Superior temporal gyrus (tissue), 1 donor: ENCODE measurements at regions not wholly inside any gene's neighbourhood (a gene's known extent, or its start where the extent isn't known, plus 50 kb on each side); places are given as distances from the start of the nearest gene placed in this dataset.

Experiments
- DNase-seq: peaks from one replicate; pipeline ENCODE4 v3.0.0-alpha.2; 2016; ENCODE audit errors: extremely low spot score

DNA sequence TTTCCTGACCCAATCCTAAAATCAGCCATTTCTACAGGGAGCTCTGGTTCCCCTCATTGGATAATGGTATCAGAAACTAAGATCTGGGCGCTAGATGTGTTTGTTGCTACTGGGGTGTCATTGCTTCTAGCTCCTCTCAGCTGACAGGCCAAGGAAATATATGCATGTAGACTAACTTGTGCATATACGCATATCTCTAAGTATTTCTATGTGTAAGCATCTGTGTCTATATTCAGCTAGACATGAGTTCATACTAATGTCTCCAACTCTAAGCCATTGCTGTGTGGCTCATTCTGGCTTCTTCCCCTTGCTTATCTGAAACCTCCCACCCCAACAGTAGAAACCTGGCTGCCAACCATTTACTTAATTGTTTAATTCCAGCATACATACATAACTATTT is 130.3 kb upstream of the MAGI3 start:
- no peak for DNase-seq

DNA sequence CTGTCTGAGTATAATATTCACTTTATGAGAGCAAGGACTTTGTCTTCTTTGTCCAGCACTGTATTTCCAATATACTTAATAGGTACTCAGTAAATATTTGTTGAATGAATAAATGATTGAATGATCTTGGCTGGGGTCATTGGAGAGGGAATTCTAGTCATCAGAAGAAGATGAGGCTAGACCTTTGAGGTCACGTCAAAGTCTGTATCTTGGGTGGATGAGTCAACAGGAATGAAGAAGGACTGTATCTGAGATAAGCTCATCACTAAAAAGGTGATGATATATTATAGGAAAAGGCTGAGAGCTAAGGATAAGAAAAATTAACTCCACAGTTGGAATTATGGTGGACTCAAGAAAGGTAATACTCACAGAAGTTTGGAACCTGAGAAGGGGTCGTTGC is 125.1 kb upstream of the MAGI3 start:
- no peak for DNase-seq

DNA sequence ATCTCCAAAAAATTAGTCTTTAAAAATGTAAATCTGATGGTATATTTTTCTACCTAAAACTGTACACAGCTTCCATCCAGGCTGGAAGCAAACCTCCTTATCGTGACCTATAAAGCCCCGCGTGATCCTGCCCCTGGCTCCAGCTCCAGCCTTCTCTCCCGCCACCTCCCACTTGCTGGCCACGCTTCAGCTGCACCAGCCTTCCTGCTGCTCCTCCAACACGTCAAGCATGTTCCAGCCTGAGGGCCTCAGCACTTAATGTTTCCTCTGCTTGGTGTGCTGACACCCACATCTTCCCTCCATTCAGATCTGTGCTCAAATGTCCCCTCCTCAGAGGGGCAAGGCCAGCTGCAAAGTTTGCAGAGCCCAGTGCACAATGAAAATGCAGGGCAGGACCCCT is 123.5 kb upstream of the MAGI3 start:
- no peak for DNase-seq

DNA sequence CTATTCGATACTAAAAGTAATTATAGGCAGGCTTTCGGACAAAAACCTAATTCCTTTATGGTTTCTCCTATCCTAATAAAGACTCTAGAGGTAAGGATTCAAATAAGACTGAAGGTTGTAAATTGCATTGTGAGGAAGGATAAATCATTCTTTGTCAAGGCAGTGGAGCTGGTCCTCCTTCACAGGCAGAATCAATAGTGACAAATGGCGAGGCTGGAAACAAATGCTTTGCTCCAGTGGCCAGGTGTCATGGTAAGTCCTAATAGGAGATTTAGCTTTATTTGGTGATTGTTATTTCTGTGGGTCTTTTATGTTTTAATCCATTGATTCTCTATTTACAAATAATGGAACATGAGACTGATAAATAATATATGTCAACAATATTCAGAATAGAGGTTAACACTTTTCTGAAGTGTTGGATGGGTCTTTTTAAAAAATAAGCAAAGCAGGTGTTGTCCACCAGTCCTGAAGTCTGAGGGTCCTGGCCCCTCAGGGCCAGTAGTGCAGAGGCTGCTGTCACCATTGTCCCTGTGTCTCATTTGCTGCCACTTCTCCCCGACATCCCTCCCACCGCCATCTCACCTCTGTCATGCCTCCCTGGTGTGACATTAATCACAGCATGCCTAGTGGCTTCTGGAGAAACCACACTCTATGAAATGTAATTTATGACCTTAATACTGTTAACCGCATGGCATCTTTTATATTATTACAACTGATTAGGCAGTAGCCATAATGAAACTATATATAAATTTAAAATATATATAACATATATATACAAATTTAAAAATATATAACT is 120.9 kb upstream of the MAGI3 start:
- DNase-seq = no peak

DNA sequence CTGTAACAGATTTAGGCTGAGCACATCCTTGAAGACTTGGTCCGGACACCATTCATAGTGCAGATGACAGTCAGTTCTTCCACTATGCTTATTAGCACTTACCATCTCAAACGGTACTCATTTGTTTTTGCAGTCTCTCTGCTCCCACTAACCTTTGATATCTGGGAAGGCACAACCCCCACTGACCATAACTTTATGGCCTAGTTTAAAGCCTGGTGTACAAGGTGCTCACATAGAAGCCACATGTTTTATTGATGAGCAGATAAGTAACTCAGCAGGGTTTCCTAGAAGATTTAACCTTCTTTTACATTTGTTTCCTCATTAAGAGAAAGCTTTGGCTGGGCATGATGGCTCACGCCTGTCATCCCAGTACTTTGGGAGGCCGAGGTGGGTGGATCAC is 119.3 kb upstream of the MAGI3 start:
- DNase-seq = no peak

DNA sequence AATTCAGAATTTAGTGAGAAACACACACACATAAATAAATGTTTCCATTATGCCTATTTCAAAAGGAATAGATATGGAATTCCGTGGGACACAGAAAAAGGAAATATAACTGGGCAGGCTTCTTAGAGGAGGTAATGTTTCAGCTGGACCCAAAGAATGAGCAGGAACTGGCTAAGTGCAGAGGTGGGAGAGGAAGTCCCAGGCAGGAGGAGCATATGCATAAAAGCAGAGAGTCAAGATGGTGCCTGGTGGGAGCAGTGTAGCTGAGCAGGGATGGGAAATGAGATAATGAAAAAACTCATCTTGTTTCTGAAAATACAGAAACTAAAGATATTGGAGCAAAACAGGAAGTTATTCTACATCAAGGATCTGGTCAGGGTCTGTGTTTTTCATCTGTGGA is 115.2 kb upstream of the MAGI3 start:
- no peak for DNase-seq

DNA sequence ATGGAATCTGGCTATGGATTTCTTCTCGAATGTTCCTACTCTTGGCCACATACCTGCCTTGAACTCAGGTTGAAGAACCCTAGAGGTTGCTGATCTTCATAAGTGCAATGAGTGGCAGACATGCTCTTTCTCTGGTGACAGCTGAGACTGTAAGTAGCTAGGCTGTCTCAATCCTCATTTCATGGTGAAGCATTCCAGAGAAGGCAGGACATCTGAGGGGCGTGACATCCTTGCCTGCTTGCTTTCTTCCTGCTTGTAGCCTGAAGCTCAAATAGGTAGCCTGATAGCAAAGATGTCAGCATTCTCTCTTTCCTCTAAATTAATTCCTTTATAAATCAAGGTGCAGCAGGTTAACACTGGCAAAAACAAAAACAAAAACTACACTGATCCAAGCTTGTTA is 114.6 kb upstream of the MAGI3 start:
- DNase-seq = no peak

GRCh38 chr1:113276507-113276906 is 113.8 kb upstream of the MAGI3 start:
- DNase-seq = no peak

DNA sequence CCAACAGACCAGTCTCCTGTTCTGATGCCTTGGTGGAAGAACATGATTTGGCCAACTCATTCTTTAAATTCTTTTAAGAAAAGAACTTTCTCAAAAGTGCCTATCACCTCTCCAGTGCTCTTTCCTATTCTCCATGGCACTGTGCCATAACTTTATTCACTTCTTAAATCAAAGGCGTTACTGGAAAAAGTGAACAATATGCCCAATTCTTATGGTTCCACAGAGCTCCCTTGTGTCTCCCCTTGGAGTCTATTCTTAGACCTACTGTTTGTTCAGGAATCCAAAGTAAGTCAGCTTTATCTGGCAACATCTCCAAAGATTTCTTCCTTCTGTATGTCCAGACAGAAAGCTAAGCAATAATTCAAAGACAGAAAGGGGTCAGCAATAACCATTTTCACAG is 111.9 kb upstream of the MAGI3 start:
- no peak for DNase-seq

DNA sequence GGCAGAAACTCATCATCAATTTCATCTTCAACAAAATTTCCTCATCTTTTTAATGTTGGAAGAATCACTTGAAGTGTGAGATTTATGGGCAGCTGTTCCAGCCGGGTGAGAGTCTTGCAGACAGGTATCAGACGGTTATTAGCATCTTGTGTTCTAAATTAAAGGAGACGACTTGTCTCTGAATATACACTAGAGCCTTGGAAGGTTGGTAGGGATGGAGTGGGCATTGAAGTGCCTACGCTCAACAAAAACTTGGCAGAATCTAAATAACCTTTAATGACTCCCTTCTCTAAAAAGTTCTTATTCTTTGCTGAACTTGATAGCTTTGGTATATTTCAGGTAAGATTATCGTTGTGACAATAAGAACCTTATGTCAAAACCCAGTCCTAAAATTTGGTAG is 111.5 kb upstream of the MAGI3 start:
- DNase-seq = no peak

GRCh38 chr1:113279776-113280391 is 110.4 kb upstream of the MAGI3 start:
- DNase-seq = no peak

- DNase-seq = no peak
Observed at GRCh38 chr1:113280581-113280980, 109.7 kb upstream of the MAGI3 start.

- DNase-seq = no peak
Observed at GRCh38 chr1:113281550-113281949, 108.8 kb upstream of the MAGI3 start.

- DNase-seq = no peak
Observed at GRCh38 chr1:113282008-113282892, 108.1 kb upstream of the MAGI3 start.

DNA sequence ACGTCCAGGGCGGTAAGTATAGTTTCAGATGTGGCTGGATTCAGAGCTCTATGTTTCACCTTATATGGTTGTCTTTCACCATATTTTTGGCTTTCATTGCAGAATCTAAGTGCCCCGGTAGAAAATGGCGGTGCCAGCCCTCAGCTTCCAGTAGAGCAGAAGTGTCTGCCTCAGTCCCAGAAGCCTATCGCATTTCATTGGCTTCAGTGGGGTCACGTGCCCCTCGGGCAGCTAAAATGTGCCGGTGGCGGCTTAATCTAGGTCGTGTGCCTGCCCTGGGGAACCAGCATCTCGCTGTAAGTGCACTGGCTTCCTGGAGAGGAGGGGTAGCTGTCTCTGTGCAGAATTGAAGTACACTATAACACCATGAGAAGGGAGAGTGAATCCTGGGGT is 107.4 kb upstream of the MAGI3 start:
- DNase-seq = no peak

- peak; percentile 36 for DNase-seq
Observed at GRCh38 chr1:113283914-113284313, 106.4 kb upstream of the MAGI3 start.

- no peak for DNase-seq
Observed at GRCh38 chr1:113286156-113286555, 104.2 kb upstream of the MAGI3 start.

DNA sequence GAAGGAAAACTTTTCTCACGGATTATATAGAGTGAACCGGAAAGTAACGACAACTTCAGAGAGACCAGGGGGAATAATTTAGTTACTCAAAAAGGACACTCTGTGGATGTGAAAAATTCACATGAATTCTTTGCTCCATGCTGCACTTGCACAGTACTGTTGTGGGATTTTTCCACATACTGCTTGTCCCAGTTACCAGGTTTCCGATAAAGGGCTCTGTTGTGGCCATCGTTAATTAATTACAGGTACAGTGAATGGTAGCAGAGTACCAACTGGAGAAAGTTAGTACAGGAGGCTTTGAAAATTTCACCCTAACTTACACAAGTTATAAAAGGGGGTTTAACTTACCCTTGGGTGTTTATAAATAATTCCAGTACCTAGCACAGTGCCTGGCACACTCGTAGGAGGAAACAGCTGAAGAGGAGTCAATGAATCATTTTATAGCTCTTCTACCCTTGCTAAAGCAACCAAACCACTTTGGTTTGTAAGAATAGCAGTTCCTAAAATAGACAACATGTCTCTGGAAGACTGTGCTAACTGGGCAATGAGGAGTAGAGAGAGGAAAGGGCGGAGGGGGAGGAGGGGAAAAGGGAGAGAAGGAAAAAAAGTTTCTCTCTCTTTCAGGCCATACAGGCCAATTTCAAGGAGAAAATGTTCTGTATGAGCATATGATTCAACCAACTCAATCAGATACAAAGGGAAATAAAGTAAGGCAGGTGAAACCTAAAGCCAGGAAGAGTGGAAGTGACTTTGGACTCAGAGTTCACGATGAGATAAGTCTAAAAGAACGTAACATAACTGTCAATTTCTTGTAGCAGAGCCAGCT is 98.3 kb upstream of the MAGI3 start:
- no peak for DNase-seq

GRCh38 chr1:113292603-113293255 is 97.6 kb upstream of the MAGI3 start:
- DNase-seq = no peak

GRCh38 chr1:113293256-113293626 is 97.1 kb upstream of the MAGI3 start:
- DNase-seq = no peak

- DNase-seq = no peak
Observed at GRCh38 chr1:113297749-113298148, 92.6 kb upstream of the MAGI3 start.
